ENCODE measurements at regions not wholly inside any gene's neighbourhood (a gene's known extent, or its start where the extent isn't known, plus 50 kb on each side); places are given as distances from the start of the nearest gene placed in this dataset.

GRCh38 chr14:101004954-101005353, 101.4 kb upstream of the RTL1 start:
- DNase-seq, result no peak

GRCh38 chr14:101005447-101005846, 101.9 kb upstream of the RTL1 start:
- DNase-seq, result no peak

GRCh38 chr14:101006008-101006407, 102.5 kb upstream of the RTL1 start:
- DNase-seq, result no peak

- peak; percentile 22 for DNase-seq
These were observed 103.6 kb upstream of the RTL1 start for GRCh38 chr14:101007004-101007614.

- DNase-seq, result no peak
These were observed 104.2 kb upstream of the RTL1 start for GRCh38 chr14:101007765-101008164.

GRCh38 chr14:101008196-101008595, 104.7 kb upstream of the RTL1 start:
- DNase-seq, result peak; percentile 46

- peak; percentile 43 for DNase-seq
These were observed 105.3 kb upstream of the RTL1 start for GRCh38 chr14:101008631-101009336.

GRCh38 chr14:101009531-101009930, 106.0 kb upstream of the RTL1 start:
- peak; percentile 31 for DNase-seq

- DNase-seq, result peak; percentile 37
These were observed 106.8 kb upstream of the RTL1 start for GRCh38 chr14:101010293-101010692.

GRCh38 chr14:101010835-101011234, 107.3 kb upstream of the RTL1 start:
- DNase-seq, result no peak

- DNase-seq, result peak; percentile 64
These were observed 113.7 kb upstream of the RTL1 start for GRCh38 chr14:101017209-101017608.

GRCh38 chr14:101017806-101018560, 114.5 kb upstream of the RTL1 start:
- peak; percentile 30 for DNase-seq

- peak; percentile 35 for DNase-seq
These were observed 115.2 kb upstream of the RTL1 start for GRCh38 chr14:101018561-101019290.

GRCh38 chr14:101019541-101019940, 116.0 kb upstream of the RTL1 start:
- peak; percentile 21 for DNase-seq

GRCh38 chr14:101019990-101020710, 116.6 kb upstream of the RTL1 start:
- DNase-seq, result peak; percentile 16

GRCh38 chr14:101020834-101021370, 117.4 kb upstream of the RTL1 start:
- peak; percentile 14 for DNase-seq

GRCh38 chr14:101022121-101022520, 118.6 kb upstream of the RTL1 start:
- peak; percentile 26 for DNase-seq

GRCh38 chr14:101022916-101023435, 119.5 kb upstream of the RTL1 start:
- DNase-seq, result peak; percentile 31

GRCh38 chr14:101024686-101025085, 121.2 kb upstream of the RTL1 start:
- DNase-seq, result peak; percentile 12

- DNase-seq, result peak; percentile 17
These were observed 121.6 kb upstream of the RTL1 start for GRCh38 chr14:101025131-101025530.

GRCh38 chr14:101025696-101026095, 122.2 kb upstream of the RTL1 start:
- DNase-seq, result peak; percentile 4

GRCh38 chr14:101026341-101026740, 122.8 kb upstream of the RTL1 start:
- peak; percentile 24 for DNase-seq
